ENCODE measurements at regions not wholly inside any gene's neighbourhood (a gene's known extent, or its start where the extent isn't known, plus 50 kb on each side); places are given as distances from the start of the nearest gene placed in this dataset.

DNA sequence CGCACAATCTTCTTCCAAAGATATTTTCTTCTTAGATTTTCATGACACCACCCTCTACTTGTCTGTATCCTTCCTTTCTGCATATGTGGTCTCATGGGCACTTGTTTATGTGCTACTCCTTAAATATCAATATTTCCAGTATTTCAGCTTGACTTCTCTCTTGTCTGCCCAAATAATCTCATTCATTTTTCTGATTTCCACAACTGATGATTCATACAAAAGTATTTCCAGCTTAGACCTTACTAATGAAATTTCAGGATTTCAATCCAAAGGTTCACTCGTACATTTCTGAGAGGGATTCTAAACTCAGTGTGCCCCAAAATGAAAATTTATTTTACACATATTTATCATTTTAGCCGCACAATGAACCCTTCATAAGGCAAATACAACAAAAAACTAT is 928.9 kb upstream of the C9orf72 start:
- Histone ChIP-seq H3K4me1 (ENCODE audit: control insufficient read depth, insufficient read depth, low read length) (no peaks in the 10 kb centered on the region), H2AK9ac (replicated peaks; ENCODE audit: low read depth, low read length, poor library complexity) (no peak overlapping the region), H3K23ac (ENCODE audit: low read depth, low read length) (no peak overlapping the region), H3K9me1 (ENCODE audit: insufficient read depth, low read length) (no peaks in the 10 kb centered on the region), H3K18ac (ENCODE audit: low read depth, low read length) (no peak overlapping the region), H4K8ac (ENCODE audit: low read depth in 2 of 2, low read length in 2 of 2) (no peak overlapping the region), H3K79me1 (ENCODE audit: low read depth in 1 of 2, low read length in 2 of 2) (no peaks in the 10 kb centered on the region), H2BK120ac (ENCODE audit: low read depth, low read length) (no peak overlapping the region), H3K27me3 (ENCODE audit: control insufficient read depth, insufficient read depth, low read length) (no peaks in the 10 kb centered on the region), H4K20me1 (ENCODE audit: insufficient read depth, low read length) (no peaks in the 10 kb centered on the region), H4K5ac (ENCODE audit: low read depth, low read length) (no peak overlapping the region), H3K56ac (ENCODE audit: extremely low read depth, insufficient read depth, low read length) (no peak overlapping the region), H3K36me3 (ENCODE audit: control insufficient read depth, insufficient read depth, low read length) (no peaks in the 10 kb centered on the region), H2BK5ac (ENCODE audit: low read depth, low read length, poor library complexity, severe bottlenecking) (no peak overlapping the region), H4K91ac (ENCODE audit: insufficient read depth, low read depth, low read length) (no peak overlapping the region), H3K4me3 (ENCODE audit: insufficient read depth, low read depth, low read length) (no peak overlapping the region), H2BK15ac (ENCODE audit: low read depth, low read length) (no peak overlapping the region), H3K4ac (ENCODE audit: low read depth, low read length) (no peak overlapping the region), H2BK20ac (ENCODE audit: low read depth, low read length) (no peak overlapping the region), H3K27ac (ENCODE audit: insufficient read depth, low read length) (no peak overlapping the region), H3K4me2 (ENCODE audit: low read depth, low read length) (no peak overlapping the region), H3K14ac (replicated peaks; ENCODE audit: low read depth, low read length) (no peak overlapping the region), H2AFZ (replicated peaks; ENCODE audit: low read length, poor library complexity) (no peak overlapping the region), H3K9me3 (ENCODE audit: control insufficient read depth, insufficient read depth, low read length) (0 out of 2 replicates have a peak, but pooled peaks cover 2% of the 10 kb centered on the region), H3K9ac (ENCODE audit: low read depth, low read length) (no peak overlapping the region), H2AK5ac (ENCODE audit: low read depth, low read length) (no peak overlapping the region)
- DNase-seq, result no peak
- ChIA-PET POLR2A (ENCODE audit: unreplicated experiment) (no interaction called here), CTCF (no interaction called here)
- ATAC-seq (ENCODE audit: low read depth), result no peak
- in situ Hi-C loops (cut with MboI; ENCODE audit: low sequenced_read_pairs), result no loop called here
- intact Hi-C loops (cut with micrococcal nuclease), result no loop called here
- 60% methylated on average over 1 of the region's 3 CpGs; no CpG with 5 or more reads in 1 of the 2 experiments for WGBS, 2 experiments (ENCODE audit: extremely low coverage in 2 of 2, insufficient read length in 1 of 2)
- TF ChIP-seq, protein P1, sequence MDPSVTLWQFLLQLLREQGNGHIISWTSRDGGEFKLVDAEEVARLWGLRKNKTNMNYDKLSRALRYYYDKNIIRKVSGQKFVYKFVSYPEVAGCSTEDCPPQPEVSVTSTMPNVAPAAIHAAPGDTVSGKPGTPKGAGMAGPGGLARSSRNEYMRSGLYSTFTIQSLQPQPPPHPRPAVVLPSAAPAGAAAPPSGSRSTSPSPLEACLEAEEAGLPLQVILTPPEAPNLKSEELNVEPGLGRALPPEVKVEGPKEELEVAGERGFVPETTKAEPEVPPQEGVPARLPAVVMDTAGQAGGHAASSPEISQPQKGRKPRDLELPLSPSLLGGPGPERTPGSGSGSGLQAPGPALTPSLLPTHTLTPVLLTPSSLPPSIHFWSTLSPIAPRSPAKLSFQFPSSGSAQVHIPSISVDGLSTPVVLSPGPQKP (IDR thresholded peaks at IDR 0.05; ENCODE audit: borderline replicate concordance, low read depth, low read length), result no peak
- TF ChIP-seq, protein P2, sequence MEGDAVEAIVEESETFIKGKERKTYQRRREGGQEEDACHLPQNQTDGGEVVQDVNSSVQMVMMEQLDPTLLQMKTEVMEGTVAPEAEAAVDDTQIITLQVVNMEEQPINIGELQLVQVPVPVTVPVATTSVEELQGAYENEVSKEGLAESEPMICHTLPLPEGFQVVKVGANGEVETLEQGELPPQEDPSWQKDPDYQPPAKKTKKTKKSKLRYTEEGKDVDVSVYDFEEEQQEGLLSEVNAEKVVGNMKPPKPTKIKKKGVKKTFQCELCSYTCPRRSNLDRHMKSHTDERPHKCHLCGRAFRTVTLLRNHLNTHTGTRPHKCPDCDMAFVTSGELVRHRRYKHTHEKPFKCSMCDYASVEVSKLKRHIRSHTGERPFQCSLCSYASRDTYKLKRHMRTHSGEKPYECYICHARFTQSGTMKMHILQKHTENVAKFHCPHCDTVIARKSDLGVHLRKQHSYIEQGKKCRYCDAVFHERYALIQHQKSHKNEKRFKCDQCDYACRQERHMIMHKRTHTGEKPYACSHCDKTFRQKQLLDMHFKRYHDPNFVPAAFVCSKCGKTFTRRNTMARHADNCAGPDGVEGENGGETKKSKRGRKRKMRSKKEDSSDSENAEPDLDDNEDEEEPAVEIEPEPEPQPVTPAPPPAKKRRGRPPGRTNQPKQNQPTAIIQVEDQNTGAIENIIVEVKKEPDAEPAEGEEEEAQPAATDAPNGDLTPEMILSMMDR (conservative IDR thresholded peaks at IDR 0.05; ENCODE audit: low read depth, low read length), result no peak
- no peak for TF ChIP-seq RAD21 (IDR thresholded peaks at IDR 0.05; ENCODE audit: low read length)
- TF ChIP-seq NFE2L2 (IDR thresholded peaks at IDR 0.05; ENCODE audit: low read depth, low read length), result no peak
- BruUV-seq (replicated peaks), result no TSS peak
- dilution Hi-C loops (cut with HindIII; ENCODE audit: low sequenced_read_pairs, unreplicated experiment), result no loop called here
